Right ventricle myocardium superior (tissue), 1 donor: ENCODE measurements at regions not wholly inside any gene's neighbourhood (a gene's known extent, or its start where the extent isn't known, plus 50 kb on each side); places are given as distances from the start of the nearest gene placed in this dataset.
"Not testable (repeated sequence)": the region's sequence is repeated elsewhere in the genome, so short reads cannot be mapped to it uniquely, and the experiment has no call there.

ENCODE experiments used
- ATAC-seq: fragments of 200-7000 bp; cut with Tn5 transposase; one replicate; pipeline ENCODE4 v1.9.1; 2020; ENCODE audit warnings: mild to moderate bottlenecking; ENCODE audit not compliant: poor library complexity
- DNase-seq: peaks from one replicate; pipeline ENCODE4 v3.0.0-alpha.2; 2020
- intact Hi-C: fragments of 100-400 bp; cut with DNase I; formaldehyde crosslinking; loops from one replicate; pipeline ENCODE4 v1.11.2; 2022
- donor health status: DM: no; HTN: yes; CAD: no; lungs with severe emphysema.

GRCh38 chr7:110309941-110310340, 781.0 kb upstream of the LRRN3 start:
- no peak for ATAC-seq
- intact Hi-C loops, result no loop called here
- DNase-seq, result no peak

GRCh38 chr7:110311556-110311955, 779.4 kb upstream of the LRRN3 start:
- intact Hi-C loops, result no loop called here
- no peak for ATAC-seq
- no peak for DNase-seq

GRCh38 chr7:110317541-110318265, 773.2 kb upstream of the LRRN3 start:
- DNase-seq (no peak), ATAC-seq (no peak)
- intact Hi-C loops, result no loop called here

GRCh38 chr7:110320285-110320684, 770.6 kb upstream of the LRRN3 start:
- intact Hi-C loops, DNase-seq, ATAC-seq: not testable (repeated sequence)

- ATAC-seq (no peak), DNase-seq (no peak)
- intact Hi-C loops, result no loop called here
These were observed 768.1 kb upstream of the LRRN3 start for GRCh38 chr7:110322796-110323195.

- ATAC-seq (no peak), DNase-seq (no peak)
- intact Hi-C loops, result no loop called here
These were observed 764.0 kb upstream of the LRRN3 start for GRCh38 chr7:110326966-110327365.

- DNase-seq, result no peak
- ATAC-seq, result no peak
- intact Hi-C loops, result no loop called here
These were observed 754.5 kb upstream of the LRRN3 start for GRCh38 chr7:110336423-110336822.

- no peak for DNase-seq
- ATAC-seq, result no peak
- intact Hi-C loops, result no loop called here
These were observed 753.3 kb upstream of the LRRN3 start for GRCh38 chr7:110337646-110338045.

- ATAC-seq (no peak), DNase-seq (no peak)
- intact Hi-C loops, result no loop called here
These were observed 743.8 kb upstream of the LRRN3 start for GRCh38 chr7:110347081-110347480.

- DNase-seq (no peak), ATAC-seq (no peak)
- intact Hi-C loops, result no loop called here
These were observed 734.5 kb upstream of the LRRN3 start for GRCh38 chr7:110356438-110356837.

GRCh38 chr7:110358028-110358427, 732.9 kb upstream of the LRRN3 start:
- ATAC-seq, result no peak
- intact Hi-C loops, result no loop called here
- DNase-seq, result no peak

- ATAC-seq (no peak), DNase-seq (no peak)
- intact Hi-C loops, result no loop called here
These were observed 719.2 kb upstream of the LRRN3 start for GRCh38 chr7:110371709-110372108.

- intact Hi-C loops, result no loop called here
- ATAC-seq (no peak), DNase-seq (no peak)
These were observed 718.2 kb upstream of the LRRN3 start for GRCh38 chr7:110372685-110373084.

- ATAC-seq, result no peak
These were observed 717.5 kb upstream of the LRRN3 start for GRCh38 chr7:110373416-110373815.

GRCh38 chr7:110373859-110374258, 717.1 kb upstream of the LRRN3 start:
- intact Hi-C loops, result no loop called here
- ATAC-seq, result no peak

More at GRCh38 chr7:110373416-110373815, 717.5 kb upstream of the LRRN3 start:
- DNase-seq, result no peak
- intact Hi-C loops, result no loop called here

GRCh38 chr7:110375068-110375467, 715.9 kb upstream of the LRRN3 start:
- intact Hi-C loops, result no loop called here
- DNase-seq (no peak), ATAC-seq (no peak)

More at GRCh38 chr7:110373859-110374258, 717.1 kb upstream of the LRRN3 start:
- DNase-seq, result no peak

- ATAC-seq (no peak), DNase-seq (no peak)
- intact Hi-C loops, result no loop called here
These were observed 708.2 kb upstream of the LRRN3 start for GRCh38 chr7:110382736-110383135.

- DNase-seq (no peak), ATAC-seq (no peak)
- intact Hi-C loops, result no loop called here
These were observed 704.9 kb upstream of the LRRN3 start for GRCh38 chr7:110386006-110386405.

GRCh38 chr7:110386913-110387312, 704.0 kb upstream of the LRRN3 start:
- intact Hi-C loops, result no loop called here
- ATAC-seq (no peak), DNase-seq (no peak)

- no peak for DNase-seq
- ATAC-seq, result no peak
- intact Hi-C loops, result no loop called here
These were observed 703.2 kb upstream of the LRRN3 start for GRCh38 chr7:110387689-110388088.

- intact Hi-C loops, result no loop called here
- no peak for ATAC-seq
- DNase-seq, result no peak
These were observed 702.5 kb upstream of the LRRN3 start for GRCh38 chr7:110388457-110388856.
